Liver (tissue), 3 donors: ENCODE measurements at regions not wholly inside any gene's neighbourhood (a gene's known extent, or its start where the extent isn't known, plus 50 kb on each side); places are given as distances from the start of the nearest gene placed in this dataset.

Experiments
- EGR1 ChIP-seq, 2 donors: IDR thresholded peaks; 2 replicates each; pipeline ENCODE4 v1.6.1; 2016 to 2018; ENCODE audit warnings: antibody characterized with exemption in 2 of 2, low read depth in 2 of 2
- FOXA2 ChIP-seq: IDR thresholded peaks from 2 replicates; pipeline ENCODE4 v1.6.1; 2016; ENCODE audit warnings: antibody characterized with exemption
- HNF4G ChIP-seq: IDR thresholded peaks from 2 replicates; pipeline ENCODE4 v1.6.1; 2016; ENCODE audit warnings: antibody characterized with exemption
- RAD21 ChIP-seq, 2 donors: IDR thresholded peaks; 2 replicates each; pipeline ENCODE4 v1.6.1; 2016; ENCODE audit warnings: antibody characterized with exemption in 2 of 2, mild to moderate bottlenecking in 2 of 2
- REST ChIP-seq: IDR thresholded peaks from 2 replicates; pipeline ENCODE4 v1.6.1; 2016; ENCODE audit warnings: antibody characterized with exemption, mild to moderate bottlenecking
- RXRA ChIP-seq, 2 donors: IDR thresholded peaks; 2 replicates each; pipeline ENCODE4 v1.6.1; 2017 to 2018; ENCODE audit warnings: antibody characterized with exemption in 2 of 2, mild to moderate bottlenecking in 1 of 2
- SP1 ChIP-seq: IDR thresholded peaks from 2 replicates; pipeline ENCODE4 v1.6.1; 2018; ENCODE audit warnings: antibody characterized with exemption, mild to moderate bottlenecking
- TAF1 ChIP-seq: conservative IDR thresholded peaks from 2 replicates; pipeline ENCODE4 v1.6.1; 2016; ENCODE audit warnings: antibody characterized with exemption, mild to moderate bottlenecking
- YY1 ChIP-seq: IDR thresholded peaks from 2 replicates; pipeline ENCODE4 v1.6.1; 2016; ENCODE audit warnings: antibody characterized with exemption, mild to moderate bottlenecking
- ZBTB33 ChIP-seq: IDR thresholded peaks from 2 replicates; pipeline ENCODE4 v1.6.1; 2016; ENCODE audit warnings: antibody characterized with exemption
- TF ChIP-seq, protein P1 (sequence below): fragments of 150-350 bp; IDR thresholded peaks from 2 replicates; pipeline ENCODE4 v1.5.1; 2017; ENCODE audit warnings: improper control_type of control experiment, low read depth, low read length; ENCODE audit not compliant: missing input control
- TF ChIP-seq, protein P2 (sequence below): IDR thresholded peaks from 2 replicates; pipeline ENCODE4 v1.6.1; 2016; ENCODE audit warnings: antibody characterized with exemption
- donor health status: healthy.
- donor health status: healthy.

DNA sequence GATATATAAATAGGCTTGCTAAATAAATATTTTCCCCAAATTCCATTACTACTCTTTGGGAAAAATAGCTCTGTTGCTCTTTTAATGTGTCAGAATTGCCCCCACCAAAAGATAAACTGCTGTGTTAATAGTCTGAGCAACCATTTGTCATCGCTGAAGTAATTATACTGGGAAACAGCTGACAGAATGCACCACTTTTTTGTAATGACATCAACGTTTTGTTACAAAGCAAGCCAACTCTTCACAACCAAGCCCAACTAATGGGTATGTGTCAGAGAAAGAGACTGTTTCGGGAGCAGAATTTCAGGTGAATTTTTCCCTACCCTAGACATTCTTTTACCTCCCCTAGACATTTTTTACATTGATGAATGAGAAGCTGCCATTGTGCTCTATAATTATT is 405.0 kb upstream of the MAGEB18 start:
- TF ChIP-seq REST: no peak
- TF ChIP-seq RXRA (IDR thresholded peaks at IDR 0.05): no peak
- TF ChIP-seq RAD21 (IDR thresholded peaks at IDR 0.05): no peak
- TF ChIP-seq, protein P1, sequence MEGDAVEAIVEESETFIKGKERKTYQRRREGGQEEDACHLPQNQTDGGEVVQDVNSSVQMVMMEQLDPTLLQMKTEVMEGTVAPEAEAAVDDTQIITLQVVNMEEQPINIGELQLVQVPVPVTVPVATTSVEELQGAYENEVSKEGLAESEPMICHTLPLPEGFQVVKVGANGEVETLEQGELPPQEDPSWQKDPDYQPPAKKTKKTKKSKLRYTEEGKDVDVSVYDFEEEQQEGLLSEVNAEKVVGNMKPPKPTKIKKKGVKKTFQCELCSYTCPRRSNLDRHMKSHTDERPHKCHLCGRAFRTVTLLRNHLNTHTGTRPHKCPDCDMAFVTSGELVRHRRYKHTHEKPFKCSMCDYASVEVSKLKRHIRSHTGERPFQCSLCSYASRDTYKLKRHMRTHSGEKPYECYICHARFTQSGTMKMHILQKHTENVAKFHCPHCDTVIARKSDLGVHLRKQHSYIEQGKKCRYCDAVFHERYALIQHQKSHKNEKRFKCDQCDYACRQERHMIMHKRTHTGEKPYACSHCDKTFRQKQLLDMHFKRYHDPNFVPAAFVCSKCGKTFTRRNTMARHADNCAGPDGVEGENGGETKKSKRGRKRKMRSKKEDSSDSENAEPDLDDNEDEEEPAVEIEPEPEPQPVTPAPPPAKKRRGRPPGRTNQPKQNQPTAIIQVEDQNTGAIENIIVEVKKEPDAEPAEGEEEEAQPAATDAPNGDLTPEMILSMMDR: no peak
- no peak for TF ChIP-seq TAF1
- TF ChIP-seq SP1: no peak
- TF ChIP-seq ZBTB33: no peak
- no peak for TF ChIP-seq FOXA2
- TF ChIP-seq YY1: no peak
- no peak for TF ChIP-seq HNF4G
- TF ChIP-seq, protein P2, sequence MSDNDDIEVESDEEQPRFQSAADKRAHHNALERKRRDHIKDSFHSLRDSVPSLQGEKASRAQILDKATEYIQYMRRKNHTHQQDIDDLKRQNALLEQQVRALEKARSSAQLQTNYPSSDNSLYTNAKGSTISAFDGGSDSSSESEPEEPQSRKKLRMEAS: no peak
- TF ChIP-seq EGR1 (IDR thresholded peaks at IDR 0.05; ENCODE audit: low read depth in 2 of 2): no peak
